Fibroblast of the aortic adventitia (primary cell): ENCODE measurements at regions not wholly inside any gene's neighbourhood (a gene's known extent, or its start where the extent isn't known, plus 50 kb on each side); places are given as distances from the start of the nearest gene placed in this dataset.

Source experiments
- DNase-seq: peaks from one replicate; pipeline ENCODE4 v3.0.0-alpha.2; 2010; ENCODE audit warnings: low read depth
- H3K4me3 ChIP-seq: 2 replicates; pipeline ENCODE4 v1.5.1; 2011; ENCODE audit warnings: low read depth, mild to moderate bottlenecking, control low read depth, low read length, moderate library complexity
- CTCF ChIP-seq: IDR thresholded peaks from 2 replicates; pipeline ENCODE4 v1.5.1; 2011; ENCODE audit warnings: mild to moderate bottlenecking, low read length, control low read depth, inconsistent platforms; ENCODE audit not compliant: insufficient read depth

GRCh38 chr5:121572061-121572460, 279.6 kb upstream of the FTMT start:
- no peak overlapping the region for H3K4me3 ChIP-seq
- TF ChIP-seq CTCF = no peak
- DNase-seq = no peak

- DNase-seq = no peak
- no peak overlapping the region for H3K4me3 ChIP-seq
- no peak for TF ChIP-seq CTCF
Measured at GRCh38 chr5:121573721-121574382, 277.8 kb upstream of the FTMT start.

GRCh38 chr5:121581588-121581987, 270.1 kb upstream of the FTMT start:
- no peak for DNase-seq
- no peak for TF ChIP-seq CTCF
- H3K4me3 ChIP-seq = no peak overlapping the region

GRCh38 chr5:121596882-121597281, 254.8 kb upstream of the FTMT start:
- DNase-seq = no peak
- no peak overlapping the region for H3K4me3 ChIP-seq
- TF ChIP-seq CTCF = no peak

GRCh38 chr5:121608826-121609225, 242.9 kb upstream of the FTMT start:
- H3K4me3 ChIP-seq = no peak overlapping the region
- no peak for TF ChIP-seq CTCF
- no peak for DNase-seq

- no peak for TF ChIP-seq CTCF
- H3K4me3 ChIP-seq = no peak overlapping the region
- DNase-seq = no peak
Measured at GRCh38 chr5:121624035-121624434, 227.6 kb upstream of the FTMT start.

- TF ChIP-seq CTCF = no peak
- DNase-seq = no peak
- H3K4me3 ChIP-seq = no peak overlapping the region
Measured at GRCh38 chr5:121628783-121629182, 222.9 kb upstream of the FTMT start.
